Gastroesophageal sphincter (tissue), 3 donors: ENCODE measurements at regions not wholly inside any gene's neighbourhood (a gene's known extent, or its start where the extent isn't known, plus 50 kb on each side); places are given as distances from the start of the nearest gene placed in this dataset.

Experiments used
- CTCF ChIP-seq, 4 experiments: fragments of 200-600 bp in 2 of 4; fragments of 450-650 bp in 2 of 4; sonication (generic) in 1 of 4; IDR thresholded peaks; one replicate each; pipeline ENCODE4 v1.5.1; 2017 to 2019; ENCODE audit warnings: antibody characterized with exemption in 4 of 4, mild to moderate bottlenecking in 2 of 4, moderate library complexity in 2 of 4
- POLR2A ChIP-seq, 2 donors: fragments of 450-650 bp; IDR thresholded peaks; one replicate each; pipeline ENCODE4 v1.6.1; 2017; ENCODE audit warnings: antibody characterized with exemption in 2 of 2, mild to moderate bottlenecking in 2 of 2, moderate library complexity in 1 of 2
- POLR2AphosphoS5 ChIP-seq: sonication (generic); formaldehyde crosslinking; IDR thresholded peaks from one replicate; pipeline ENCODE4 v1.6.1; 2017; ENCODE audit warnings: antibody characterized with exemption

GRCh38 chr1:196152975-196153374, 455.3 kb downstream of the KCNT2 start:
- TF ChIP-seq CTCF (IDR thresholded peaks at IDR 0.05) = no peak
- TF ChIP-seq POLR2A (IDR thresholded peaks at IDR 0.05) = no peak
- no peak for TF ChIP-seq POLR2AphosphoS5
